ENCODE measurements at regions not wholly inside any gene's neighbourhood (a gene's known extent, or its start where the extent isn't known, plus 50 kb on each side); places are given as distances from the start of the nearest gene placed in this dataset.

GRCh38 chr12:92336641-92337040, 191.0 kb upstream of the BTG1 start:
- Mint-ChIP-seq H3K36me3 (ENCODE audit: low read depth) (no peaks in the 10 kb centered on the region), H3K4me3 (no peak overlapping the region), H3K9me3 (no peaks in the 10 kb centered on the region), H3K27me3 (ENCODE audit: insufficient read depth) (0 out of 2 replicates have a peak, but pooled peaks cover 2% of the 10 kb centered on the region), H3K4me1 (ENCODE audit: low read depth) (no peaks in the 10 kb centered on the region), H3K27ac (no peak overlapping the region)
- TF ChIP-seq, protein P1, sequence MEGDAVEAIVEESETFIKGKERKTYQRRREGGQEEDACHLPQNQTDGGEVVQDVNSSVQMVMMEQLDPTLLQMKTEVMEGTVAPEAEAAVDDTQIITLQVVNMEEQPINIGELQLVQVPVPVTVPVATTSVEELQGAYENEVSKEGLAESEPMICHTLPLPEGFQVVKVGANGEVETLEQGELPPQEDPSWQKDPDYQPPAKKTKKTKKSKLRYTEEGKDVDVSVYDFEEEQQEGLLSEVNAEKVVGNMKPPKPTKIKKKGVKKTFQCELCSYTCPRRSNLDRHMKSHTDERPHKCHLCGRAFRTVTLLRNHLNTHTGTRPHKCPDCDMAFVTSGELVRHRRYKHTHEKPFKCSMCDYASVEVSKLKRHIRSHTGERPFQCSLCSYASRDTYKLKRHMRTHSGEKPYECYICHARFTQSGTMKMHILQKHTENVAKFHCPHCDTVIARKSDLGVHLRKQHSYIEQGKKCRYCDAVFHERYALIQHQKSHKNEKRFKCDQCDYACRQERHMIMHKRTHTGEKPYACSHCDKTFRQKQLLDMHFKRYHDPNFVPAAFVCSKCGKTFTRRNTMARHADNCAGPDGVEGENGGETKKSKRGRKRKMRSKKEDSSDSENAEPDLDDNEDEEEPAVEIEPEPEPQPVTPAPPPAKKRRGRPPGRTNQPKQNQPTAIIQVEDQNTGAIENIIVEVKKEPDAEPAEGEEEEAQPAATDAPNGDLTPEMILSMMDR (IDR thresholded peaks at IDR 0.05): no peak
- no peak for DNase-seq

DNA sequence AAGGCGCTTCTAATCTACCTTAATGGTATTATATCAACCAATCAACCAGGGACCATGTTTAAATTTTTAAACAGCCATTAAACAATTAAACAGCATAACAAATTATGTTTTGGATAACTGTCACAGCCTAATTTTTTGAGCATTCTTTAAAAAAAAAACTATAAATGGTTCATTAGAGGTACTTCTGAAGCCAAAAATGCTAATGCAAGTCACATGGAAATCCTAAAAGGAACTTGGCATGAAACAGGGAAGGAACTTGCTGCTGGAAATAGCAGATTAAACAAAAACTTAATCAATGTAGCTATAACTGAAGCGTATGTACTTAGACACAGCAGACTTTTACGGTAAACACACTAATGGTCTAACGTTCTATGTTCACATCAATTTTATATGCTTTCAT, 190.2 kb upstream of the BTG1 start:
- no peaks in the 10 kb centered on the region for H3K9me3 Mint-ChIP-seq
- DNase-seq: no peak
- 0 out of 2 replicates have a peak, but pooled peaks cover 2% of the 10 kb centered on the region for H3K27me3 Mint-ChIP-seq (ENCODE audit: insufficient read depth)
- H3K4me3 Mint-ChIP-seq: no peak overlapping the region
- TF ChIP-seq, protein P1 (IDR thresholded peaks at IDR 0.05): no peak
- no peaks in the 10 kb centered on the region for H3K4me1 Mint-ChIP-seq (ENCODE audit: low read depth)
- no peaks in the 10 kb centered on the region for H3K36me3 Mint-ChIP-seq (ENCODE audit: low read depth)
- no peak overlapping the region for H3K27ac Mint-ChIP-seq

GRCh38 chr12:92334552-92334951, 188.9 kb upstream of the BTG1 start:
- no peaks in the 10 kb centered on the region for H3K9me3 Mint-ChIP-seq
- TF ChIP-seq, protein P1 (IDR thresholded peaks at IDR 0.05): no peak

GRCh38 chr12:92332552-92332951, 186.9 kb upstream of the BTG1 start:
- H3K27me3 Mint-ChIP-seq (ENCODE audit: insufficient read depth): 0 out of 2 replicates have a peak, but pooled peaks cover 2% of the 10 kb centered on the region

More at GRCh38 chr12:92334552-92334951, 188.9 kb upstream of the BTG1 start:
- no peak for DNase-seq
- H3K27ac Mint-ChIP-seq: no peak overlapping the region
- no peak overlapping the region for H3K4me3 Mint-ChIP-seq
- 0 out of 2 replicates have a peak, but pooled peaks cover 2% of the 10 kb centered on the region for H3K27me3 Mint-ChIP-seq (ENCODE audit: insufficient read depth)
- no peaks in the 10 kb centered on the region for H3K36me3 Mint-ChIP-seq (ENCODE audit: low read depth)
- no peaks in the 10 kb centered on the region for H3K4me1 Mint-ChIP-seq (ENCODE audit: low read depth)

DNA sequence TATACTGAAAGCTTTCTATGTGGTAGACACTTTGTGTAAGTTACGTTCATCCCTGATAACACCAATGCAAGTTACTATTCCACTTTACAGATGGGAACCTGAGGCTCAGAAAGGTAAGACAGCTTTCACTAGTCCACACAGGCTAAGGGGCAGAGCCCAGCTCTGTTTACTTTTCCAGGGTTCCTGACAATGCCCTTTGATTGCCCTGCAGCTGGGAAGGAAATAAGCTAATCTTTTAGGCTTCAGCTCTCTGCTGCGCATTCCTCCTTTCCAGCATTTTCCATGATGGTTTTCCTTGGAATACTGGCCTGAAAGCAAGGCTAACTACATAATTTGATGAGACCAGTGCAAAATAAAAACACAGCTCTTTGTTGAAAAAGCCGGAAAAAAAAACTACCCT, 185.7 kb upstream of the BTG1 start:
- TF ChIP-seq, protein P1 (IDR thresholded peaks at IDR 0.05): no peak
- Mint-ChIP-seq H3K4me1 (ENCODE audit: low read depth) (no peaks in the 10 kb centered on the region), H3K27me3 (ENCODE audit: insufficient read depth) (0 out of 2 replicates have a peak, but pooled peaks cover 2% of the 10 kb centered on the region), H3K27ac (no peak overlapping the region), H3K4me3 (no peak overlapping the region), H3K36me3 (ENCODE audit: low read depth) (no peaks in the 10 kb centered on the region), H3K9me3 (no peaks in the 10 kb centered on the region)
- no peak for DNase-seq

More at GRCh38 chr12:92332552-92332951, 186.9 kb upstream of the BTG1 start:
- H3K27ac Mint-ChIP-seq: no peak overlapping the region
- no peaks in the 10 kb centered on the region for H3K36me3 Mint-ChIP-seq (ENCODE audit: low read depth)
- no peaks in the 10 kb centered on the region for H3K9me3 Mint-ChIP-seq
- DNase-seq: no peak
- TF ChIP-seq, protein P1 (IDR thresholded peaks at IDR 0.05): no peak
- H3K4me3 Mint-ChIP-seq: no peak overlapping the region
- no peaks in the 10 kb centered on the region for H3K4me1 Mint-ChIP-seq (ENCODE audit: low read depth)

- Mint-ChIP-seq H3K36me3 (ENCODE audit: low read depth) (no peaks in the 10 kb centered on the region), H3K4me1 (ENCODE audit: low read depth) (no peaks in the 10 kb centered on the region), H3K27ac (no peak overlapping the region), H3K27me3 (ENCODE audit: insufficient read depth) (peaks cover 2% of the 10 kb centered on the region; the same call in 1 of the 2 replicates), H3K9me3 (no peaks in the 10 kb centered on the region), H3K4me3 (no peak overlapping the region)
- TF ChIP-seq, protein P1 (IDR thresholded peaks at IDR 0.05): no peak
- DNase-seq: no peak
Observed at GRCh38 chr12:92330654-92331053, 185.0 kb upstream of the BTG1 start.

Data from HFFc6 (cell line).